Panc1 (cell line): ENCODE measurements at regions not wholly inside any gene's neighbourhood (a gene's known extent, or its start where the extent isn't known, plus 50 kb on each side); places are given as distances from the start of the nearest gene placed in this dataset.

Experiments
- ATAC-seq: fragments of 200-7000 bp; cut with Tn5 transposase; 2 replicates; pipeline ENCODE4 v1.9.1; 2020; ENCODE audit warnings: mild to moderate bottlenecking, moderate library complexity
- BruUV-seq: library from RNA; stranded (reverse); fragments of 400-500 nt; replicated peaks from 2 replicates; lab custom pipeline; 2021; lab: Mats Ljungman, UMichigan
- CTCF ChIA-PET: fragments of 300-600 bp; sonication (Branson Sonifier 250); formaldehyde crosslinking; loops from one replicate; lab custom pipeline; 2022; ENCODE audit warnings: antibody characterized with exemption; lab: Charles Lee
- POLR2A ChIA-PET: fragments of 300-600 bp; sonication (Branson Sonifier 250); formaldehyde crosslinking; loops from one replicate; lab custom pipeline; 2022; ENCODE audit warnings: antibody characterized with exemption; lab: Charles Lee
- DNase-seq: peaks from one replicate; pipeline ENCODE4 v3.0.0-alpha.2; 2010; ENCODE audit warnings: low read depth, low spot score
- H3K27ac ChIP-seq: 2 replicates; pipeline ENCODE4 v1.5.1; 2011; ENCODE audit warnings: mild to moderate bottlenecking, low read length, inconsistent platforms
- H3K27me3 ChIP-seq: fragments of 200-500 bp; sonication (Bioruptor generic); 2 replicates; pipeline ENCODE4 v1.6.0; 2014; ENCODE audit warnings: low read length, inconsistent platforms; ENCODE audit not compliant: control insufficient read depth, insufficient read depth
- H3K36me3 ChIP-seq: fragments of 200-500 bp; sonication (Bioruptor generic); 2 replicates; pipeline ENCODE4 v1.5.1; 2014; ENCODE audit warnings: inconsistent platforms, mild to moderate bottlenecking, low read length, moderate library complexity; ENCODE audit not compliant: control insufficient read depth, insufficient read depth
- H3K4me1 ChIP-seq: 2 replicates; pipeline ENCODE4 v1.5.1; 2011; ENCODE audit warnings: inconsistent platforms, mild to moderate bottlenecking, low read length, moderate library complexity; ENCODE audit not compliant: control insufficient read depth, insufficient read depth
- H3K4me3 ChIP-seq, 2 experiments: 2 replicates each; pipeline ENCODE4 v1.5.1; 2011 to 2012; ENCODE audit warnings: low read depth in 2 of 2, low read length in 2 of 2, mild to moderate bottlenecking in 2 of 2, inconsistent platforms in 1 of 2, moderate library complexity in 1 of 2
- H3K9me3 ChIP-seq: fragments of 200-500 bp; sonication (Bioruptor generic); 2 replicates; pipeline ENCODE4 v1.5.1; 2014; ENCODE audit warnings: low read depth, mild to moderate bottlenecking, inconsistent platforms, low read length, moderate library complexity; ENCODE audit not compliant: control insufficient read depth, insufficient read depth
- POLR2AphosphoS5 ChIP-seq: IDR thresholded peaks from 2 replicates; pipeline ENCODE4 v1.6.1; 2012; ENCODE audit warnings: mild to moderate bottlenecking, low read depth, low read length, moderate library complexity
- SIN3A ChIP-seq: IDR thresholded peaks from 2 replicates; pipeline ENCODE4 v1.6.1; 2012; ENCODE audit warnings: low read depth, mild to moderate bottlenecking, low read length, moderate library complexity, borderline replicate concordance; ENCODE audit not compliant: insufficient read depth
- TCF7L2 ChIP-seq: IDR thresholded peaks from 2 replicates; pipeline ENCODE4 v1.6.1; 2011; ENCODE audit warnings: mild to moderate bottlenecking, low read depth, low read length, inconsistent platforms
- in situ Hi-C: cut with HindIII; loops from 2 replicates; pipeline ENCODE4 v1.10.0; 2016; ENCODE audit warnings: low sequenced_read_pairs, low pct_unique_long_range_greater_than_20kb
- intact Hi-C: fragments of 100-400 bp; cut with micrococcal nuclease; formaldehyde crosslinking; loops from one replicate; pipeline ENCODE4 v1.10.0; 2022; ENCODE audit not compliant: unreplicated experiment
- TF ChIP-seq, protein P1 (sequence below): fragments of 450-650 bp; IDR thresholded peaks from 2 replicates; pipeline ENCODE4 v1.5.1; 2017; ENCODE audit warnings: mild to moderate bottlenecking
- TF ChIP-seq, protein P2 (sequence below), 2 experiments: IDR thresholded peaks; 2 replicates each; pipeline ENCODE4 v1.6.1; 2011 to 2012; ENCODE audit warnings: low read depth in 2 of 2, control low read depth in 1 of 2, low read length in 1 of 2, mild to moderate bottlenecking in 1 of 2, moderate library complexity in 1 of 2; ENCODE audit not compliant: insufficient read depth in 1 of 2

DNA sequence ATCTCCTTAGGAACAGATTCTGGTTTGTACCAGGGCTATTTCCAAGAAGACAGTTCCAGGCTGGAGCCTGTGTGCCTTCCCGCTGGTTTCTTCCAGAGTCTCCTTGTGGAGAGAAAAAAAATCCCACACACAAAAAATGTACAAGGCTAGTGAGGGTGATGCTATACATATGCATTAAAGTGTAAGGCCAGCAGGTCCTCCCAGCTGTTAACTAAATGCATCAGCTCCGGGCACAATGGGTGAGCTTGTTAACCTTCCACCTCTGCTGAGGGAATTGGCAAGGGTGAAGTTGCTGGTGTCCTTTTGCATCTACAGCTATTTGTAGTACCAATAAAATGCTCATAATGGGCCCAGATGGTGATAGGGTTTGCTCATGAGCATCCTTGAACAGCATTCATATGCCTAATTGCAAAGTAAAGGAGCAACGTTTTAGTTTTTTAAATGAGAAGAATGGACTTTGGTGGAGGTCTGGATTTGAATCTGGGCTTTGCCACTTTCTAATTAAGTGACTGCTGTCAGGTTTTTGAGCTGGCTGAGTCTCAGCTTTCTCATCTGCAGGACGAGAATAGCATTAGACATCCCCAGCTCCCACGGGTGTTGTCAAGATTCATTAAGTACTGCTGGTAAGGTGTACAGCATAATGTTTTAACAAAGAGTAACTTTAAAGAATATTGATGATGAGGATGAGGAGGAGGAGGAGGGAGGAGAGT, 361.8 kb downstream of the QKI start:
- ATAC-seq: no peak
- no TSS peak for BruUV-seq
- H3K4me3 ChIP-seq: no peak overlapping the region
- H3K36me3 ChIP-seq: no peaks in the 10 kb centered on the region
- ChIA-PET POLR2A (no interaction called here), CTCF (no interaction called here)
- H3K27me3 ChIP-seq: peaks cover 2% of the 10 kb centered on the region; the same call in 1 of the 2 replicates
- no peak for DNase-seq
- H3K4me1 ChIP-seq: no peaks in the 10 kb centered on the region
- H3K27ac ChIP-seq: no peak overlapping the region
- TF ChIP-seq, protein P1, sequence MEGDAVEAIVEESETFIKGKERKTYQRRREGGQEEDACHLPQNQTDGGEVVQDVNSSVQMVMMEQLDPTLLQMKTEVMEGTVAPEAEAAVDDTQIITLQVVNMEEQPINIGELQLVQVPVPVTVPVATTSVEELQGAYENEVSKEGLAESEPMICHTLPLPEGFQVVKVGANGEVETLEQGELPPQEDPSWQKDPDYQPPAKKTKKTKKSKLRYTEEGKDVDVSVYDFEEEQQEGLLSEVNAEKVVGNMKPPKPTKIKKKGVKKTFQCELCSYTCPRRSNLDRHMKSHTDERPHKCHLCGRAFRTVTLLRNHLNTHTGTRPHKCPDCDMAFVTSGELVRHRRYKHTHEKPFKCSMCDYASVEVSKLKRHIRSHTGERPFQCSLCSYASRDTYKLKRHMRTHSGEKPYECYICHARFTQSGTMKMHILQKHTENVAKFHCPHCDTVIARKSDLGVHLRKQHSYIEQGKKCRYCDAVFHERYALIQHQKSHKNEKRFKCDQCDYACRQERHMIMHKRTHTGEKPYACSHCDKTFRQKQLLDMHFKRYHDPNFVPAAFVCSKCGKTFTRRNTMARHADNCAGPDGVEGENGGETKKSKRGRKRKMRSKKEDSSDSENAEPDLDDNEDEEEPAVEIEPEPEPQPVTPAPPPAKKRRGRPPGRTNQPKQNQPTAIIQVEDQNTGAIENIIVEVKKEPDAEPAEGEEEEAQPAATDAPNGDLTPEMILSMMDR: no peak
- no peak for TF ChIP-seq POLR2AphosphoS5
- no peak for TF ChIP-seq TCF7L2
- TF ChIP-seq SIN3A: no peak
- TF ChIP-seq, protein P2, sequence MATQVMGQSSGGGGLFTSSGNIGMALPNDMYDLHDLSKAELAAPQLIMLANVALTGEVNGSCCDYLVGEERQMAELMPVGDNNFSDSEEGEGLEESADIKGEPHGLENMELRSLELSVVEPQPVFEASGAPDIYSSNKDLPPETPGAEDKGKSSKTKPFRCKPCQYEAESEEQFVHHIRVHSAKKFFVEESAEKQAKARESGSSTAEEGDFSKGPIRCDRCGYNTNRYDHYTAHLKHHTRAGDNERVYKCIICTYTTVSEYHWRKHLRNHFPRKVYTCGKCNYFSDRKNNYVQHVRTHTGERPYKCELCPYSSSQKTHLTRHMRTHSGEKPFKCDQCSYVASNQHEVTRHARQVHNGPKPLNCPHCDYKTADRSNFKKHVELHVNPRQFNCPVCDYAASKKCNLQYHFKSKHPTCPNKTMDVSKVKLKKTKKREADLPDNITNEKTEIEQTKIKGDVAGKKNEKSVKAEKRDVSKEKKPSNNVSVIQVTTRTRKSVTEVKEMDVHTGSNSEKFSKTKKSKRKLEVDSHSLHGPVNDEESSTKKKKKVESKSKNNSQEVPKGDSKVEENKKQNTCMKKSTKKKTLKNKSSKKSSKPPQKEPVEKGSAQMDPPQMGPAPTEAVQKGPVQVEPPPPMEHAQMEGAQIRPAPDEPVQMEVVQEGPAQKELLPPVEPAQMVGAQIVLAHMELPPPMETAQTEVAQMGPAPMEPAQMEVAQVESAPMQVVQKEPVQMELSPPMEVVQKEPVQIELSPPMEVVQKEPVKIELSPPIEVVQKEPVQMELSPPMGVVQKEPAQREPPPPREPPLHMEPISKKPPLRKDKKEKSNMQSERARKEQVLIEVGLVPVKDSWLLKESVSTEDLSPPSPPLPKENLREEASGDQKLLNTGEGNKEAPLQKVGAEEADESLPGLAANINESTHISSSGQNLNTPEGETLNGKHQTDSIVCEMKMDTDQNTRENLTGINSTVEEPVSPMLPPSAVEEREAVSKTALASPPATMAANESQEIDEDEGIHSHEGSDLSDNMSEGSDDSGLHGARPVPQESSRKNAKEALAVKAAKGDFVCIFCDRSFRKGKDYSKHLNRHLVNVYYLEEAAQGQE (IDR thresholded peaks at IDR 0.05; ENCODE audit: insufficient read depth in 1 of 2, low read depth in 2 of 2, low read length in 1 of 2): no peak
- in situ Hi-C loops (no loop called here), intact Hi-C loops (no loop called here)
- no peaks in the 10 kb centered on the region for H3K9me3 ChIP-seq

DNA sequence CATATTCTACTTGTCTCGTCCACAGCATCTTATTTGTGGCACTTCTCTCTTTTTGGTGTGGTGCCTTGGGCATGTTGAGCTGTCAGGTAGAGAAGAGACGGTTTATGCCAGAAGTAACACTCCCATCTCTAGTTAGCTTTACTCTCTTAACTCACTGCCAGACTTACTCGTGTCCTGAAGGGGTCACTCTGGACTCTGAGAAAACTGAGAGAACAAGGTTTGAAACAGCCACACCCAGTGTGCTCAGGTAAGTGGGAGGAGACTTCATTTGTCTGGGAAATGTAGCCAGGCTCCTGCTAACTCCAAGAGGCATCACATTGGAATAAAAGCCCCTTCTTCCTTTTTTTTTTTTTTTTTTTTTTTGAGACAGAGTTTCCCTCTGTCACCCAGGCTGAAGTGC, 360.8 kb downstream of the QKI start:
- POLR2A ChIA-PET: no interaction called here
- Histone ChIP-seq H3K4me1 (no peaks in the 10 kb centered on the region), H3K4me3 (no peak overlapping the region), H3K27ac (no peak overlapping the region), H3K27me3 (peaks cover 2% of the 10 kb centered on the region; the same call in 1 of the 2 replicates), H3K9me3 (no peaks in the 10 kb centered on the region), H3K36me3 (no peaks in the 10 kb centered on the region)
- no peak for ATAC-seq
- TF ChIP-seq TCF7L2 (no peak), SIN3A (no peak), POLR2AphosphoS5 (no peak)
- TF ChIP-seq, protein P2 (IDR thresholded peaks at IDR 0.05; ENCODE audit: insufficient read depth in 1 of 2, low read depth in 2 of 2, low read length in 1 of 2): no peak
- TF ChIP-seq, protein P1: no peak
- no TSS peak for BruUV-seq
- DNase-seq: no peak
- intact Hi-C loops: no loop called here
- in situ Hi-C loops: no loop called here
- CTCF ChIA-PET: no interaction called here
